OCI-LY7 (cell line): ENCODE measurements at regions not wholly inside any gene's neighbourhood (a gene's known extent, or its start where the extent isn't known, plus 50 kb on each side); places are given as distances from the start of the nearest gene placed in this dataset.

Source experiments
- EZH2phosphoT487 ChIP-seq: fragments of 200-600 bp; sonication (generic); IDR thresholded peaks from 2 replicates; pipeline ENCODE4 v1.6.1; 2018; ENCODE audit warnings: low read depth, borderline replicate concordance, mild to moderate bottlenecking, mixed run types, antibody characterized with exemption, low read length, moderate library complexity, mixed read lengths
- TF ChIP-seq, protein P1 (sequence below): fragments of 200-600 bp; sonication (generic); conservative IDR thresholded peaks from 2 replicates; pipeline ENCODE4 v1.5.1; 2014; ENCODE audit warnings: mild to moderate bottlenecking, antibody characterized with exemption, low read length, moderate library complexity, mixed read lengths

DNA sequence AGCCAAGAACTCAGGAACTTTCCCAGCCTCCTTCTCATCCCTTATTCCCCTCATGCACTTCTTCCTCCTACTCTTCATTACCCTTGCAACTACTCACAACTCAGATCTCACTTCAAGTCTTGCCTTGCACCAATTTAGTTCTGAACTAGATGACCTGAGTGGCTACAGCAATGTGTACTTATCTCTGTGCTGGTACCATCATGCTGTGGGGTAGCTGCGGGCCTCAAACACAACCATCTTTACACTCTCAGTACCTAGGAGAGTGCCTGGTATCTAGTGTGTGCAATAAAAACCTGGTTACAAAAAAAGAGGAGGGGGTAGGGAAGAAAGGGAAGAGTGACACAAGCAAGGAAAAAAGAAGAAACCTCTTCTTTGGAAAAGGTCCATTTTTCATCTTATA is 219.0 kb downstream of the SPTSSA start:
- TF ChIP-seq, protein P1, sequence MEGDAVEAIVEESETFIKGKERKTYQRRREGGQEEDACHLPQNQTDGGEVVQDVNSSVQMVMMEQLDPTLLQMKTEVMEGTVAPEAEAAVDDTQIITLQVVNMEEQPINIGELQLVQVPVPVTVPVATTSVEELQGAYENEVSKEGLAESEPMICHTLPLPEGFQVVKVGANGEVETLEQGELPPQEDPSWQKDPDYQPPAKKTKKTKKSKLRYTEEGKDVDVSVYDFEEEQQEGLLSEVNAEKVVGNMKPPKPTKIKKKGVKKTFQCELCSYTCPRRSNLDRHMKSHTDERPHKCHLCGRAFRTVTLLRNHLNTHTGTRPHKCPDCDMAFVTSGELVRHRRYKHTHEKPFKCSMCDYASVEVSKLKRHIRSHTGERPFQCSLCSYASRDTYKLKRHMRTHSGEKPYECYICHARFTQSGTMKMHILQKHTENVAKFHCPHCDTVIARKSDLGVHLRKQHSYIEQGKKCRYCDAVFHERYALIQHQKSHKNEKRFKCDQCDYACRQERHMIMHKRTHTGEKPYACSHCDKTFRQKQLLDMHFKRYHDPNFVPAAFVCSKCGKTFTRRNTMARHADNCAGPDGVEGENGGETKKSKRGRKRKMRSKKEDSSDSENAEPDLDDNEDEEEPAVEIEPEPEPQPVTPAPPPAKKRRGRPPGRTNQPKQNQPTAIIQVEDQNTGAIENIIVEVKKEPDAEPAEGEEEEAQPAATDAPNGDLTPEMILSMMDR, result no peak
- no peak for TF ChIP-seq EZH2phosphoT487
